ENCODE measurements at regions not wholly inside any gene's neighbourhood (a gene's known extent, or its start where the extent isn't known, plus 50 kb on each side); places are given as distances from the start of the nearest gene placed in this dataset.
A peak's percentile ranks its signal among the peaks of the same experiment; 100 is the strongest.
"Not testable (repeated sequence)": the region's sequence is repeated elsewhere in the genome, so short reads cannot be mapped to it uniquely, and the experiment has no call there.

- DNase-seq = no peak
These were observed 94.2 kb upstream of the TEX13D start for GRCh38 chrX:124238268-124238667.

DNA sequence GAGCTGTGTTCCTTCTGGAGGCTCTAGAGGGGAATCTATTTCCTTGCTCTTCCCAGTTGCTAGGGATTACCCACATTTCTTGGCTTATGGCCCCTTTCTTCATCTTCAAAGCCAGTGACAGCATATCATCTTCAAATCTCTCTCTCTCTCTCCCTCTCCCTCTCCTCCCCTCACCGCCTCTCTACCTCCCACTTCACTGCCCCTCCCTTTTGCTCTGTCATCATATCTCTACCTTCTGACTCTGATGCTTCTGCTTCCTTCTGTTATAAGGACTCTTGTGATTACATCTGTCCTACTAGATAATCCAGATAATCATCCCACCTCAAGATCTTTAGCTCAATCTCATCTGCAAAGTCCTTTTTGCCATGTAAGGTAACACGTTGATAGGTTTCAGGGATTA lies 93.1 kb upstream of the TEX13D start:
- DNase-seq = no peak

- no peak for DNase-seq
These were observed 92.5 kb upstream of the TEX13D start for GRCh38 chrX:124239911-124240310.

- no peak for DNase-seq
These were observed 92.0 kb upstream of the TEX13D start for GRCh38 chrX:124240422-124240821.

DNA sequence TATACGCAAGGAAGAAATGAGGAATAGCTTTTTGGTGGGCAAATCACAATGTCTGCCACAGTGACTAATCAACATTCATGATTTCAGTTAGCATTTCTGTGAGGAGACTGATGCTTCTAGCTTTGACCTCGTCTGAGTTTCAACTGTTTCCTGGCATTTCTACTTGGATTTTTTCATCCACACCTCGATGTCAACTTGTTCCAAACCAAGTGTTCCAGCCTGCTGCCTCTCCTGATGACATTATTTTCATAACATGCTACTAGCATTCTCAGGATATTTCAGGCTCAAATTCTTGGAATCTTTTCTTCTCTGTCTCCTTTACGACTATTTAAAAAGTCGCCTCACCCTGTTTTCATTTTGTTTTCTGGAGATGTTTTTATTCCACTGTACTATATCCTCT lies 90.3 kb upstream of the TEX13D start:
- no peak for DNase-seq

GRCh38 chrX:124249345-124249744 lies 83.1 kb upstream of the TEX13D start:
- no peak for DNase-seq

GRCh38 chrX:124250835-124251437 lies 81.5 kb upstream of the TEX13D start:
- peak; percentile 38 to 62 for DNase-seq

DNA sequence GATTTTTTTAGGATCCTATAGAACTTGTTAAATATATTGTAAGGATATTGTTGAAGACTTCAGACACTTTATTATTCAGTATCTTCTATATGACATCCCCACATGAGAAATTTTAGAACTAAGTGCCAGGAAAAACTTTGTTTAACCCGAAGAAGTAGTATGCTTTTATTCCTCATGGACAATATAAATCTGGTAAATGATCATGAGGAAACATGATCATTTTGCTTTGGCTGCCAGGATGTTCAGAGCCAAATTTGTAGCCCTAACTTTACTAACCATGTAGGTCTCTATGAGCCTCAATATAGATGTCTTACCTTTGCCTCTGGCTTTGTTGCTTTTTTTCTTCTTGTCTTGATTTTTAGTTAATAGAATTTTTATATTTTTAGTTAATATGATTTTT lies 77.8 kb upstream of the TEX13D start:
- DNase-seq = no peak

DNA sequence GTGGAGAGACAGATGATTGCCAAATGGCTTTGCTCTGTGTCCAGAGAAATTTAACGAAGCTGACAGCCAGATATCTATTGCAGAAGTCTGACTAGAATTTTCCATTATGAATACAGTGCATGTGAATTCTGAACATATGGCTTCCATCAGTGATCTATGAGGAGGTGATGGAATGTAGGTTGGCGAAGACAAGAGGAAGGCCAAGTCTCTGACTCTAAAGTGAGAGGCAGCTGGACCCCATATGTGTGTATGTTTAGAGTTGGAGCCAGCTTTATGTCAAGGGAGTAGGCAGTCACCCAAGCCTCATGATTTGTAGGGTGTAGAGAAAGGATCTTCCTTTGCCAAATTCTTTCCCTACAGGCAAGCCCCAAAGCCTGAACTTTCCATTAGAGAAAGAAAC lies 76.2 kb upstream of the TEX13D start:
- no peak for DNase-seq

DNA sequence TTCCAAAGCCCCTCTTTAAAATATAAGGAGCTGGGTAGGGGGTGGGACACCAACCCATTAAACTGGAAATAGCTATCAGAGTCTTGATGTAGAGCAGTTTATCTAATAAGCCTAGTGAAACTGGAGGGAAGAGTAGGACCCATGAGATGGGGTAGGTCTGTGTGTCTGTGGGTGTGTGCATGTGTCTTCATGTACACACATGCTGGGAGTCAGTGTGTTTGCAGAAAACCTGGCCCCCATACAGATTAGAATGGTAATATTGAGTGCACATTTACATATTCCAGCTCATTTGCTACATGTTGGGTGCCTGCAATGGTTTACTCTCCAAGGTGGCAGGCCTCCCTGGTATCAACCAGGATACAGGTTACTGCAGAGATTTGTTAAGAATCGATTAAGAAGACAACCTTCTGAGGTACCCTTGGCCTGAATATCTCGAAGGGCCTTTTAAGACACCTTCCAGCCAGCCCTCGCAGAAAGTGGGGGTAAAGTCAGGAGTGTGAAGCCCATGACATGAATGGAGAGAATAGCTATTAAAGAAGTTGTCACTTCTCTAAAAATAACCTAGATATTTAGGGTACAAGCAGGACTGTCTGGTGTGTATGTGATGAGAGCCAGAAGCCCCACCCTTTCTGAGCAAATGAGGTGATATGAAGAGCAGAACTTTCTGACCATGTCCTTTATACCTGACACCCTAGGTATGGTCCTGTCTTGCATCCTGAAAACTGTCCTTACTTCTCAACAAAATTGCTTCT lies 75.7 kb upstream of the TEX13D start:
- no peak for DNase-seq

- DNase-seq = peak; percentile 32 to 65
These were observed 74.3 kb upstream of the TEX13D start for GRCh38 chrX:124257924-124258702.

DNA sequence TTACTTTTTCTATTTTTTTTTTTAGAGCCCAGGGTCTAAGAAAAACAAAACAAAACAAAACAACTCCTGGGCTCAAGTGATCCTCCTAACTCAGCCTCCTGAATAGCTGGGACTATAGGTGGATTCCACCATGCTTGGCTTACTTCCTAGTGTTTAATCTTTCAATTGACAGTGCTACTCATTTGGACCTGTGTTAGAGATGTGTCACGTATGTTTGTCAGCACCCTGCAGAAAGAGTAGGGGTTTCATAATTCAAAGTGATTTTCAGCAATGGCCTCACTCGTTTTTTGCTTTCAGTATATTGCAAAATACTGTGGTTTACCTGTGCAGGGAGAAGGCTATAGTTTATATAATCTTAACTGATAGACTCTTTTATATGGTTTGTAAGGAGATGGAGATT lies 71.6 kb upstream of the TEX13D start:
- no peak for DNase-seq

GRCh38 chrX:124263743-124264142 lies 68.7 kb upstream of the TEX13D start:
- no peak for DNase-seq

GRCh38 chrX:124268099-124268498 lies 64.4 kb upstream of the TEX13D start:
- no peak for DNase-seq

GRCh38 chrX:124269881-124270280 lies 62.6 kb upstream of the TEX13D start:
- no peak for DNase-seq

DNA sequence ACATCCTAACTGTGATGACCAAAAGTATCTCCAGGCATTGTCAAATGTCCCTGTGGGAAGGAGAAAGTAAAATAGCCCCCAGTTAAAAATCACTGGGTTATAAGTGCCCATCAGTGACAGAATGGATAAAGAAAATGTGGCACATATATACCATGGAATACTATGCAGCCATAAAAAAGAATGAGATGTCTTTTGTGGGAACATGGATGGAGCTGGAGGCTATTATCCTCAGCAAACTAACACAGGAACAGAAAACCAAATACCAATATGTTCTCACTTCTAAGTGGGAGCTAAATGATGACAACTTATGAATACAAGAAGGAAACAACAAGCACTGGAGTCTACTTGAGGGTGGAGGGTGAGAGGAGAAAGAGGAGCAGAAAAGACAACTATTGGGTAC lies 60.9 kb upstream of the TEX13D start:
- DNase-seq = not testable (repeated sequence)

- no peak for DNase-seq
These were observed 60.0 kb upstream of the TEX13D start for GRCh38 chrX:124272370-124272982.

DNA sequence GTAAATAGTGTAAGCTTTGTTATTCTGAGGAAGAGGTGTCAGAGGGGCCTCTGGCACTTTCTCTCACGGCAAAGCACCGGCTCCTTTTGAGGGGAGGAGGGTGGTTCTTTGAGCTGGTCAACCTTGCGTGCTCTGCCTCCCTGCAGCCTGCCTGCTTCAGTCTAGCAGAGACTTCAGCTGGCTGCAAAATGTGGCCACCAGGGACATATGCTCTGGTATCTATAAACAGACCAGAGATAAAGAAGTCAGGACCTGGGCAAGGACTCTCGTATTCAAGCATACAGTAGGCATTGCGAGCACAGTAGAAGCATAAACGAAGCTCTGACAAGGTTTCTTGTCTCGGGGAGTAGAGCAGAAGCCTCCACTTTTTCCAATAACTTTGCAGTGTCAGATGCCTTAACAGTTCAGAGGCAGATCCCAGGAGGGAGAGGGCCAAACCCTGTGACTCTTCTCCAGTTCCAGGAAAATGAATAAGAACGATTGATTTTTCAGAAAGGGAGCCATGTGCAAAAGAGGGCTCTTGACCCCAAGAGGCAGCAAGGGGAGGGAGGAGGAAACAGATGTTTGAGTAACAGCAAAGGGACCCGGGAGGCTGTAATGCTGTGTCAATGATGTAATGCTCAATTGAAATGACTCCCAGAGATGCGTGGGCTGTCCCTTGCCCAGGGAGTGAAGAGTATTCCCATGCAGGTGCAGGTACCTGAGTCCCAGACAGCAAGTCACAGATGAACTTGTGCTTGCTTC lies 57.9 kb upstream of the TEX13D start:
- no peak for DNase-seq

GRCh38 chrX:124275182-124275894 lies 57.1 kb upstream of the TEX13D start:
- no peak for DNase-seq

- DNase-seq = no peak
These were observed 52.1 kb upstream of the TEX13D start for GRCh38 chrX:124280294-124280902.

- no peak for DNase-seq
These were observed 49.9 kb upstream of the TEX13D start for GRCh38 chrX:124282580-124282979.

Data from inflammatory macrophage treated with lipopolysaccharide for 1 hour (primary cell).